ENCODE measurements at regions not wholly inside any gene's neighbourhood (a gene's known extent, or its start where the extent isn't known, plus 50 kb on each side); places are given as distances from the start of the nearest gene placed in this dataset.

DNA sequence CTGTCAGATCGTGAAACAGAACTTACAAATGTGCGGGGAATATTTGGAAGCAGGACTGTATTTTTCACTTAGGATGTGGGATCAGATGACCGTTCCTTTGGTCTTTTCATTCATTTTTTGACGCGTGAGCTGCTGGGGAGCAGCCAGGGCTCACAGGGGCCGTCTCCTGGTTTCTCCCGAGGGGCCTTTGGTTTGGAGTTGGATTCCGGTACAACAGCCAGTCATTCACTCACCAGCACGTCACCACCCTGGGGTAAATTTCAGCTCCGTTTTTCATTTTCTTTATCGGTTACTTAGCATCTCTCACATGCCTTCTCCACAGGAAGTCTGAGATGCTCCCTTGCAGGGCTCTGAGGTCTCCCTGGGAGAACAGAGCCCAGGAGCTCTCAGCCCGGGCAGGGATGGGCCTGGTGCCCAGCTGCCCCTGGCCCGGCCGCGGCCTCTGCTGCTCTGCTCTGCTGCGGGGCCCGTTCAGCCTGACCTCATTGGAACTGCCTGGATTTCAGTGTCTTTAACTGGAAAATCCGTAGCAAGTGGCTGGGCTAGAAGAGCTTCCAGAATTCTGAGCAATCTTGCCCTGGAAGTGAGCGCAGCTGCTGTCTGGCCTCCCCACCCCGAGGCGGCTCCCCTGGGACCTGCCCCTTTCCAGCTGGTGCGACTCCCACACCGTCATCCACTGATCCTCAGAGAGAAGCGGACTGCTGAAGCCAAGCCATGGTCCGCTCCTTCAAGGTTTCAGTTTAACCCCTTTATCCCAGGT, 335.6 kb downstream of the EIPR1 start:
- Histone ChIP-seq H3K4me3 (no peak overlapping the region), H3K9me1 (ENCODE audit: control insufficient read depth, insufficient read depth, low read length) (no peaks in the 10 kb centered on the region), H4K20me1 (replicated peaks; ENCODE audit: control insufficient read depth, insufficient read depth, low read length) (no peaks in the 10 kb centered on the region; the same call in 1 of the 2 replicates), H3K9ac (ENCODE audit: insufficient read depth in 1 of 2, low read depth in 2 of 2, low read length in 2 of 2) (no peak overlapping the region), H3K36me3 (ENCODE audit: control insufficient read depth, insufficient read depth, low read length) (no peaks in the 10 kb centered on the region; the same call in 2 of the 3 replicates), H3K27me3 (ENCODE audit: control insufficient read depth in 2 of 2, insufficient read depth in 2 of 2, low read length in 2 of 2) (peaks cover 33 to 77% of the 10 kb centered on the region in 2 experiments), H3K79me2 (ENCODE audit: control insufficient read depth, insufficient read depth, low read length) (no peaks in the 10 kb centered on the region), H3K4me1 (replicated peaks in 1 of 2; ENCODE audit: control insufficient read depth in 2 of 2, insufficient read depth in 2 of 2, low read length in 2 of 2) (no peaks in the 10 kb centered on the region; a peak in 1 of 5 replicates), H2AFZ (ENCODE audit: low read depth, low read length) (no peak overlapping the region), H3K27ac (ENCODE audit: extremely low read depth, low read depth, low read length) (no peak overlapping the region), H3K4me2 (ENCODE audit: insufficient read depth, low read length) (no peak overlapping the region), H3K9me3 (replicated peaks; ENCODE audit: control insufficient read depth, insufficient read depth, low read depth, low read length) (0 out of 2 replicates have a peak, but pooled peaks cover 2% of the 10 kb centered on the region)
- intact Hi-C loops (cut with micrococcal nuclease) (no loop called here), in situ Hi-C loops (cut with MboI) (no loop called here)
- CTCF ChIA-PET (ENCODE audit: low intra/inter-chr PET ratio), result no interaction called here
- POLR2A ChIA-PET, result no interaction called here
- BruUV-seq (replicated peaks), result no TSS peak
- no peak for TF ChIP-seq ETV1 (tag; conservative IDR thresholded peaks at IDR 0.05; ENCODE audit: low read depth)
- TF ChIP-seq, protein P1, sequence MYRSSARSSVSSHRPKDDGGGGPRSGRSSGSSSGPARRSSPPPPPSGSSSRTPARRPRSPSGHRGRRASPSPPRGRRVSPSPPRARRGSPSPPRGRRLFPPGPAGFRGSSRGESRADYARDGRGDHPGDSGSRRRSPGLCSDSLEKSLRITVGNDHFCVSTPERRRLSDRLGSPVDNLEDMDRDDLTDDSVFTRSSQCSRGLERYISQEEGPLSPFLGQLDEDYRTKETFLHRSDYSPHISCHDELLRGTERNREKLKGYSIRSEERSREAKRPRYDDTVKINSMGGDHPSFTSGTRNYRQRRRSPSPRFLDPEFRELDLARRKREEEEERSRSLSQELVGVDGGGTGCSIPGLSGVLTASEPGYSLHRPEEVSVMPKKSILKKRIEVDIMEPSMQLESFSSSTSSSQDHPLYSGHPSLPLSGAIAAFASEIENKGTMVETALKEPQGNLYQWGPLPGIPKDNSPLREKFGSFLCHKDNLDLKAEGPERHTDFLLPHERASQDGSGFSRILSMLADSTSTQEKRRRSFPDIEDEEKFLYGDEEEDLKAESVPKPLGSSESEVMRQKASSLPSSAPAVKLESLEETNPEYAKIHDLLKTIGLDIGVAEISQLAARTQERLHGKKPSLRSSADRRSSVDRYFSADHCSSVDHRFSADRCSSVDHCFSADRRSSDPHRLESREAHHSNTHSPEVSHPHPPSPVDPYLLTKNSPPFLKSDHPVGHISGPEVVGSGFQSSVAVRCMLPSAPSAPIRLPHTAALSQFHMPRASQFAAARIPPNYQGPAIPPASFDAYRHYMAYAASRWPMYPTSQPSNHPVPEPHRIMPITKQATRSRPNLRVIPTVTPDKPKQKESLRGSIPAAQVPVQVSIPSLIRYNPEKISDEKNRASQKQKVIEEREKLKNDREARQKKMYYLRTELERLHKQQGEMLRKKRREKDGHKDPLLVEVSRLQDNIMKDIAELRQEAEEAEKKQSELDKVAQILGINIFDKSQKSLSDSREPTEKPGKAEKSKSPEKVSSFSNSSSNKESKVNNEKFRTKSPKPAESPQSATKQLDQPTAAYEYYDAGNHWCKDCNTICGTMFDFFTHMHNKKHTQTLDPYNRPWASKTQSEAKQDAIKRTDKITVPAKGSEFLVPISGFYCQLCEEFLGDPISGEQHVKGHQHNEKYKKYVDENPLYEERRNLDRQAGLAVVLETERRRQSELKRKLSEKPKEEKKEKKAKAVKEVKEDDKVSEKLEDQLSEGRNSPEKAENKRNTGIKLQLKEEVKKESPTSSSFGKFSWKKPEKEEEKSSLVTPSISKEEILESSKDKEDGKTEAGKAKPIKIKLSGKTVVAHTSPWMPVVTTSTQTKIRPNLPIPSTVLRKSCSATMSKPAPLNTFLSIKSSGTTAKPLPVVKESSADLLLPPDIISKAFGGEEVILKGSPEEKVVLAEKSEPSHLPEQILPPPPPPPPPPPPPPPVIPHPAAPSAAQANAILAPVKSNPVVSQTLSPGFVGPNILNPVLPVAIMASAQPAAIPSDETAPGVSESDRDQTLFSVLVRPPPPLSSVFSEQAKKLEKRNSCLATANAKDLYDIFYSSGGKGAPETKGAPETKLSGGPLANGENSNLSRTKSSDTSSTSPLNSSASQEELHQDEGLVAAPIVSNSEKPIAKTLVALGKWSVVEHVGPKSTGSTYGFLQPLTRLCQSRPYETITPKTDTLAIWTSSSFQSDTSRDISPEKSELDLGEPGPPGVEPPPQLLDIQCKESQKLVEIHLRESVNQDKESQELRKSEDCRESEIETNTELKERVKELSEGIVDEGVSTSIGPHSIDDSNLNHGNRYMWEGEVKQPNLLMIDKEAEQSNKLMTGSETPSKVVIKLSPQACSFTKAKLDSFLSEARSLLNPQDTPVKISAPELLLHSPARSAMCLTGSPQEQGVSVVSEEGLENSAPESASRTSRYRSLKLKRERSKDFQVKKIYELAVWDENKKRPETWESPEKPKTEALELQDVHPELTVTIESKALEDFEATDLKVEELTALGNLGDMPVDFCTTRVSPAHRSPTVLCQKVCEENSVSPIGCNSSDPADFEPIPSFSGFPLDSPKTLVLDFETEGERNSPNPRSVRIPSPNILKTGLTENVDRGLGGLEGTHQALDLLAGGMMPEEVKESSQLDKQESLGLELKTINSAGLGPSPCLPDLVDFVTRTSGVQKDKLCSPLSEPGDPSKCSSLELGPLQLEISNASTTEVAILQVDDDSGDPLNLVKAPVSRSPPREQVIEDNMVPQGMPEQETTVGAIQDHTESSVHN (IDR thresholded peaks at IDR 0.05; ENCODE audit: borderline replicate concordance in 1 of 2, low read depth in 1 of 2), result no peak
- DNase-seq (ENCODE audit: extremely low read depth in 1 of 4, low spot score in 3 of 4) (no peak), ATAC-seq (no peak), FAIRE-seq (no peak)
- under 1% methylated on average over 24 of the region's 25 CpGs for WGBS (ENCODE audit: insufficient coverage, low coverage, missing lambda C conversion rate)

Data from K562 (cell line).